ENCODE measurements at regions not wholly inside any gene's neighbourhood (a gene's known extent, or its start where the extent isn't known, plus 50 kb on each side); places are given as distances from the start of the nearest gene placed in this dataset.
"Not testable (repeated sequence)": the region's sequence is repeated elsewhere in the genome, so short reads cannot be mapped to it uniquely, and the experiment has no call there.

DNA sequence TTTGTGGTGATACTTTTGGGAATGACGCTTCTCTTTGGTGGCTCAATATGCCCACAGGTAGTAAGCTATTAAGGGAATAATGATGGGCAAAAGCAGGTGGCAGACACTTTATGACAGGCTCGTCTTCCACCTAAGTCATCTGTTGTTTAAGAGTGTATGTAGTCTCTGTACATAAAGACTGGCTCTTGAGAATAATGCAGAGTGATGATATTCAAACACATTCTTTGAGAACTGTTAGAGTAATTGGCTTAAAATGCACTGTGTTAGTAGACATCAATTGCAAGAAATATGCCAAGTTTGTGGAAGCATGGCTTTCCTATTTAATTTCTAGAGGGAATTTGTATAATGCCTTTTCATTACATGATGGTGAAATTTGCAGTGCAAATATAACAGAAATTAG, 694.8 kb upstream of the MIS18BP1 start:
- no peak for DNase-seq (ENCODE audit: low read depth)

DNA sequence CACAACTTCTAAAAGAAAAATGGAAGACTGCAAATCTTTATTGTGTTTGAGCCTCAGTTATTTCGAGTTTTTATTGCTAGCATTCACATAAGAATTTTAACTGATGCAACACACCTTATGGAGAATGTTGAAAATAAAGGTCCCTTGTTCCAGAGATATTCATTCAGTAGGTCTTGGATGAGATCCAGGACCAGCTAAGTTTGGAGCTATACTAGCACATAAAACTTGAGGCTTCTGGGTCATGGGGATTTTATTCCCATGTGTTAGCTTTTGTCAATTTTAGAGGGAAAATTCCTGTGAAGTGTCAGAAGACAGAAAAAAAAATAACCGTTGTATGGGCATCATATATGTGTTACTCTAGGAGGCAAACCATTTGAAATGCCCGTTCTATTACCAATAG, 693.2 kb upstream of the MIS18BP1 start:
- H3K4me3 ChIP-seq (ENCODE audit: low read depth, low read length), result no peak overlapping the region
- TF ChIP-seq, protein P1, sequence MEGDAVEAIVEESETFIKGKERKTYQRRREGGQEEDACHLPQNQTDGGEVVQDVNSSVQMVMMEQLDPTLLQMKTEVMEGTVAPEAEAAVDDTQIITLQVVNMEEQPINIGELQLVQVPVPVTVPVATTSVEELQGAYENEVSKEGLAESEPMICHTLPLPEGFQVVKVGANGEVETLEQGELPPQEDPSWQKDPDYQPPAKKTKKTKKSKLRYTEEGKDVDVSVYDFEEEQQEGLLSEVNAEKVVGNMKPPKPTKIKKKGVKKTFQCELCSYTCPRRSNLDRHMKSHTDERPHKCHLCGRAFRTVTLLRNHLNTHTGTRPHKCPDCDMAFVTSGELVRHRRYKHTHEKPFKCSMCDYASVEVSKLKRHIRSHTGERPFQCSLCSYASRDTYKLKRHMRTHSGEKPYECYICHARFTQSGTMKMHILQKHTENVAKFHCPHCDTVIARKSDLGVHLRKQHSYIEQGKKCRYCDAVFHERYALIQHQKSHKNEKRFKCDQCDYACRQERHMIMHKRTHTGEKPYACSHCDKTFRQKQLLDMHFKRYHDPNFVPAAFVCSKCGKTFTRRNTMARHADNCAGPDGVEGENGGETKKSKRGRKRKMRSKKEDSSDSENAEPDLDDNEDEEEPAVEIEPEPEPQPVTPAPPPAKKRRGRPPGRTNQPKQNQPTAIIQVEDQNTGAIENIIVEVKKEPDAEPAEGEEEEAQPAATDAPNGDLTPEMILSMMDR (conservative IDR thresholded peaks at IDR 0.05; ENCODE audit: low read depth, low read length), result no peak
- no peak for DNase-seq (ENCODE audit: low read depth)

More for the DNA sequence above, 694.8 kb upstream of the MIS18BP1 start:
- no peak overlapping the region for H3K4me3 ChIP-seq (ENCODE audit: low read depth, low read length)
- TF ChIP-seq, protein P1 (conservative IDR thresholded peaks at IDR 0.05; ENCODE audit: low read depth, low read length), result no peak

DNA sequence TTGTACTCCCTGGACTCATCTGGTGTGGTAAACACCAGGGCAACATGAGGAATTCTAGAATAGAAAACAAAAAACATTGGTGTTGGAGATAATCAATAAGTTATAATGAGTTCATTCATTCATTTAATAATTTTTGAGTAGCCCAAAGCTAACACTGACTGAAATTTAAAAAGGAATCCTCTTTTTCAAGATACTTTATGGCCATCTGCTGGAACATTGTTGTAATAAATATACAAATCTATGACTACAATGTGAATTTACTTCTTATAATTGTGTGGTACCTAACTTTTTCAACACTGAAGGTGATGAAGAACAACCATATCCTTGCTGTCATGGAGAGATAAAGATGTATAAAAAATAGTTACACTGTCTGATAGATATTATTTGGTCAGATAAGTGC, 687.3 kb upstream of the MIS18BP1 start:
- H3K4me3 ChIP-seq (ENCODE audit: low read depth, low read length), result no peak overlapping the region
- no peak for DNase-seq (ENCODE audit: low read depth)

DNA sequence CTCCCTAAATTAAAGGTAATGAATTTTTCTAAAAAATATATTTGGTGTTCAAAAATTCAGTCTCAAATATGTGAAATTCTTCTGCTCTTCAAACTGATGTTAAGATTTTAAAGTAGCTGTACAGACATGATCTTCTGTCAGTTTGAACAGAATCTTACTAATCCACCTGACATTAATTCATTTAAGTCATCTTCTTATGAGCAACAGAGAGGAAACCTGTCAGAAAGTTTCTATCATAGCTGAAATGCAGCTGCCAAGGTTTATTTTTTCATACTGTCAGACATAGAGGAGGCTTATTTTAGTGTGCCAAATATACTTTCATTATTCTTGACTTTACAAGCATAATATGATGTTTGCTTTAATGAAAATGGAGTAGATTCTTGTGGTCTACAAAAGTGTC, 686.6 kb upstream of the MIS18BP1 start:
- TF ChIP-seq, protein P1 (conservative IDR thresholded peaks at IDR 0.05; ENCODE audit: low read depth, low read length), result no peak

More for the DNA sequence above, 687.3 kb upstream of the MIS18BP1 start:
- TF ChIP-seq, protein P1 (conservative IDR thresholded peaks at IDR 0.05; ENCODE audit: low read depth, low read length), result no peak

DNA sequence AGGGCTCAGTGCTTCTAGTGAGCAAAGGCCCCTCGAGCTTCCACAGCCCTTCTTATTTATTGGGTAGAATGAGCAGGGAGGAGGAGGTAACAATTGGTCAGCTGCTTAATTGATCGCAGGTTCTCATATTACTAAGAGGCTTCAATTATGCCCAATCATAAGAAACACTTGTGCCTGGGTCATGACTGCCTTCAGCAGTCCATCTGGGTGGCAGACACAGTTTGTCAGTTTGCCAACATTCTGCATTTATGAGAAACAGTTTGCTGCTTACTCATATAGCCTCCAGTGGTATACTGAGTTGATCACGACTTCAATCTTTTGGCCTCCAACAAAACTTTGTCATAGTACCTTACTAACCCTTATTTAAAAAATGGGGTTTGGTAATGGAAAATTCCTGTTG, 667.0 kb upstream of the MIS18BP1 start:
- not testable (repeated sequence) for DNase-seq (ENCODE audit: low read depth); H3K4me3 ChIP-seq (ENCODE audit: low read depth, low read length)

More for the DNA sequence above, 686.6 kb upstream of the MIS18BP1 start:
- no peak for DNase-seq (ENCODE audit: low read depth)
- no peak overlapping the region for H3K4me3 ChIP-seq (ENCODE audit: low read depth, low read length)

DNA sequence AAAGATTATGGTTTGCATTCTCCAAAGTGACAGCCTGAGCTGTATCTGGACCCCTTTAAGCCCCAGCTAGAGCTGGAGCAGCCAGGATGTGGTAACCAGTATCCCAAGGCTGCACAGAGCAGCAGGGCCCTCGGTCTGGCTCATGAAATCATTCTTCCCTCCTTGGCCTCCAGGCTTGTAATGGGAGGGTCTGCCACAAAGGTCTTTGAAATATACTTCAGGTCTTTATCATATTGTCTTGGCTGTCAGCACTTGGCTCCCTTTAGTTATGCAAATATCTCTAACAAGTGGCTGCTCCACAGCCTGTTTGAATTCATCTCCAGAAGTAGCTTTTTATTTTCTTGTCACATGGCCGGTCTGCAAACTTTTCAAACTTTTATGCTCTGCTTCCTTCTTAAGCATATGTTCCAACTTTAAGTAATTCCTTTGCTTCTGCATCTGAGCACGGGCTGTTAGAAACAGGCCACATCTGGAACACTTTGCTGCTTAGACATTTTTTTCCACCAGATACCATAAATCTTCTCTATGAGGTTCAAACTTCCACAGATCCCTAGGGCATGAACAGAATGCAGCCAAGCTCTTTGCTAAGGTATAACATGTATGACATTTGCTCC, 663.4 kb upstream of the MIS18BP1 start:
- TF ChIP-seq, protein P1 (conservative IDR thresholded peaks at IDR 0.05; ENCODE audit: low read depth, low read length), result no peak
- DNase-seq (ENCODE audit: low read depth), result no peak
- no peak overlapping the region for H3K4me3 ChIP-seq (ENCODE audit: low read depth, low read length)

DNA sequence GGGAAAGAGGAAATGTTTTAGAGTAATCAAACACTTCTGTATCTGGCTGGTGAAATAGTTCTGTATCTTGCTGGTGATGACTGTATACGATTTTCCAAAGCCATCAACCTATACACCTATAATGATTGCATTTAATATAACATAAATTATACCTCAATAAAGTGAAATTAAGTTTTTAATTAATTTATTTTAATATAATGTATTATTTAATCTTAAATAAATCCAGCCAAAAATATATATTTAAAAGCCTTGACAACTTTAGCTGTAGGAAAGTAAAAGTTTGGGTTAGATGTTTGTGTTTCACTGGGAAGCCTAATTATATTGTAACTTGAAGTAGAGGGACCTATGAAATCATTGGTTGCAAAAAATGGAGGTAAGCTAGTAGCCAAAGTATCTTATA, 654.8 kb upstream of the MIS18BP1 start:
- no peak overlapping the region for H3K4me3 ChIP-seq (ENCODE audit: low read depth, low read length)
- DNase-seq (ENCODE audit: low read depth), result no peak
- TF ChIP-seq, protein P1 (conservative IDR thresholded peaks at IDR 0.05; ENCODE audit: low read depth, low read length), result no peak

Data from epithelial cell of proximal tubule (primary cell).